8988T (cell line): ENCODE measurements at regions not wholly inside any gene's neighbourhood (a gene's known extent, or its start where the extent isn't known, plus 50 kb on each side); places are given as distances from the start of the nearest gene placed in this dataset.
"Not testable (repeated sequence)": the region's sequence is repeated elsewhere in the genome, so short reads cannot be mapped to it uniquely, and the experiment has no call there.

Experiments
- DNase-seq: peaks from one replicate; pipeline ENCODE4 v3.0.0; 2011

GRCh38 chr1:104182251-104182650 lies 432.6 kb downstream of the AMY1C start:
- DNase-seq = no peak

- DNase-seq = no peak
Observed at GRCh38 chr1:104189207-104189606, 439.5 kb downstream of the AMY1C start.

- no peak for DNase-seq
Observed at GRCh38 chr1:104190821-104191220, 441.1 kb downstream of the AMY1C start.

GRCh38 chr1:104195395-104195794 lies 445.7 kb downstream of the AMY1C start:
- no peak for DNase-seq

- DNase-seq = no peak
Observed at GRCh38 chr1:104196136-104196535, 446.4 kb downstream of the AMY1C start.

- DNase-seq = no peak
Observed at GRCh38 chr1:104197516-104197915, 447.8 kb downstream of the AMY1C start.

GRCh38 chr1:104212239-104212638 lies 462.5 kb downstream of the AMY1C start:
- DNase-seq = no peak

GRCh38 chr1:104217395-104217986 lies 467.8 kb downstream of the AMY1C start:
- not testable (repeated sequence) for DNase-seq

- no peak for DNase-seq
Observed at GRCh38 chr1:104229860-104230259, 480.2 kb downstream of the AMY1C start.

- no peak for DNase-seq
Observed at GRCh38 chr1:104231676-104232075, 482.0 kb downstream of the AMY1C start.

GRCh38 chr1:104235141-104235540 lies 485.4 kb downstream of the AMY1C start:
- DNase-seq = no peak

GRCh38 chr1:104238991-104239390 lies 489.3 kb downstream of the AMY1C start:
- no peak for DNase-seq

- DNase-seq = no peak
Observed at GRCh38 chr1:104248385-104248784, 498.7 kb downstream of the AMY1C start.

- no peak for DNase-seq
Observed at GRCh38 chr1:104259481-104259880, 509.8 kb downstream of the AMY1C start.

GRCh38 chr1:104263110-104263509 lies 513.4 kb downstream of the AMY1C start:
- not testable (repeated sequence) for DNase-seq

GRCh38 chr1:104264521-104264920 lies 514.8 kb downstream of the AMY1C start:
- no peak for DNase-seq

GRCh38 chr1:104265163-104265562 lies 515.5 kb downstream of the AMY1C start:
- DNase-seq = no peak

- DNase-seq = no peak
Observed at GRCh38 chr1:104266612-104267011, 516.9 kb downstream of the AMY1C start.

- not testable (repeated sequence) for DNase-seq
Observed at GRCh38 chr1:104288322-104288721, 538.6 kb downstream of the AMY1C start.

GRCh38 chr1:104291156-104291555 lies 541.5 kb downstream of the AMY1C start:
- DNase-seq = no peak

GRCh38 chr1:104294259-104294658 lies 544.6 kb downstream of the AMY1C start:
- DNase-seq = no peak

GRCh38 chr1:104295511-104295910 lies 545.8 kb downstream of the AMY1C start:
- no peak for DNase-seq

- no peak for DNase-seq
Observed at GRCh38 chr1:104309673-104310072, 560.0 kb downstream of the AMY1C start.

GRCh38 chr1:104315823-104316222 lies 566.1 kb downstream of the AMY1C start:
- no peak for DNase-seq

- no peak for DNase-seq
Observed at GRCh38 chr1:104322131-104322530, 572.4 kb downstream of the AMY1C start.

- no peak for DNase-seq
Observed at GRCh38 chr1:104329278-104329677, 579.6 kb downstream of the AMY1C start.
